BJ (cell line): ENCODE measurements at regions not wholly inside any gene's neighbourhood (a gene's known extent, or its start where the extent isn't known, plus 50 kb on each side); places are given as distances from the start of the nearest gene placed in this dataset.

ENCODE experiments used
- CTCF ChIA-PET: fragments of 350-600 bp; formaldehyde crosslinking; extraction: SDS; loops from one replicate; lab custom pipeline; 2021; ENCODE audit warnings: antibody characterized with exemption, inconsistent platforms; lab: Yijun Ruan, JAX
- POLR2A ChIA-PET: fragments of 300-600 bp; sonication (Branson Sonifier 250); formaldehyde crosslinking; extraction: SDS; loops from one replicate; lab custom pipeline; 2021; ENCODE audit warnings: antibody characterized with exemption; lab: Charles Lee
- DNase-seq: peaks from one replicate; pipeline ENCODE4 v3.0.0-alpha.2; 2011; ENCODE audit warnings: low read depth
- H3K27me3 ChIP-seq: 2 replicates; pipeline ENCODE4 v1.6.0; 2011; ENCODE audit warnings: low read length; ENCODE audit not compliant: control insufficient read depth, insufficient read depth
- H3K36me3 ChIP-seq: 2 replicates; pipeline ENCODE4 v1.5.1; 2011; ENCODE audit warnings: low read length; ENCODE audit not compliant: control insufficient read depth, insufficient read depth
- H3K4me3 ChIP-seq: 2 replicates; pipeline ENCODE4 v1.5.1; 2011; ENCODE audit warnings: low read depth, mild to moderate bottlenecking, control low read depth, low read length
- CTCF ChIP-seq: IDR thresholded peaks from 2 replicates; pipeline ENCODE4 v1.5.1; 2011; ENCODE audit warnings: low read depth, mild to moderate bottlenecking, control low read depth, inconsistent platforms, low read length, moderate library complexity; ENCODE audit not compliant: insufficient read depth

DNA sequence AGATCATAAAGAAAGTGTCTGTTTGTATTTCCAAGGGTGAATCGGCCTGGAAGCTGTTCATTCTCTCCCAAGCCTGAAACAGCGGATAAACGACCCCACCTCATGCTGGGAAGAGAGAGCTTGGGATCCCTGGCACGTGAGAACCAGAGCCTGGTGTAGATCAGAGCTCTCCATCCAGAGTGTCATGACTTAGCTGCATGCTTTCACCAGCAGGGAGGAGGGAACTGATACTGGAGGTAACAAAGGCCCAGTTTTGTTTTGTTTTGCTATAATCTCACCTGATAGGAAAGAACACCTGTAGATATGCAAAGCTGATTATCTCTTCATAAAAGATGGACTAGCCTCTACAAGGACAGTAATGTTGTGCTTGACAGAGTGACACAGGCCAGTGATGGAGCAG, 236.6 kb downstream of the POM121L12 start:
- no peak for TF ChIP-seq CTCF
- Histone ChIP-seq H3K4me3 (no peak overlapping the region), H3K27me3 (no peaks in the 10 kb centered on the region), H3K36me3 (no peaks in the 10 kb centered on the region)
- CTCF ChIA-PET: no interaction called here
- DNase-seq: no peak
- POLR2A ChIA-PET: no interaction called here

DNA sequence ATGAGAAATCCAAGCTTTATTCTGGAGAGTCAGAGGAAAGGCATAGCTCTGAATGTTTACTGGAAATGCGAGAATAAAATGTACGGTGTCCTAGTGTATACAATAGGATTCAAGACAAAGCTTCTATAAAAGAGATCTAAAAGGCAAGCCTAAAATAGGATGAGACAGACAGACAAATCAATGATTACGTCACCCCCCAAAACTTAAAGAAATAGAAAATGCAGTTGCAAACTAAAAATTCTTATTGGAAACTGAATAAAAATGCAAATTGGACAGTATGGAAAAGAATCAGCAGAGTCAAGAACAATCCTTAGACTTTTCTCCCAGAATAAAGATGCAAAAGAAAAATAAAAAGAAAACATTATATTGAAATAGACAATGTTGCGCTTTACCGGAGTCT, 245.9 kb downstream of the POM121L12 start:
- POLR2A ChIA-PET: no interaction called here
- no peak for DNase-seq
- Histone ChIP-seq H3K36me3 (no peaks in the 10 kb centered on the region), H3K27me3 (no peaks in the 10 kb centered on the region), H3K4me3 (no peak overlapping the region)
- TF ChIP-seq CTCF: no peak
- CTCF ChIA-PET: no interaction called here

- H3K4me3 ChIP-seq: no peak overlapping the region
- no peak for TF ChIP-seq CTCF
- ChIA-PET CTCF (no interaction called here), POLR2A (no interaction called here)
- H3K36me3 ChIP-seq: no peaks in the 10 kb centered on the region
- DNase-seq: no peak
- no peaks in the 10 kb centered on the region for H3K27me3 ChIP-seq
Observed at GRCh38 chr7:53292341-53292740, 256.9 kb downstream of the POM121L12 start.

DNA sequence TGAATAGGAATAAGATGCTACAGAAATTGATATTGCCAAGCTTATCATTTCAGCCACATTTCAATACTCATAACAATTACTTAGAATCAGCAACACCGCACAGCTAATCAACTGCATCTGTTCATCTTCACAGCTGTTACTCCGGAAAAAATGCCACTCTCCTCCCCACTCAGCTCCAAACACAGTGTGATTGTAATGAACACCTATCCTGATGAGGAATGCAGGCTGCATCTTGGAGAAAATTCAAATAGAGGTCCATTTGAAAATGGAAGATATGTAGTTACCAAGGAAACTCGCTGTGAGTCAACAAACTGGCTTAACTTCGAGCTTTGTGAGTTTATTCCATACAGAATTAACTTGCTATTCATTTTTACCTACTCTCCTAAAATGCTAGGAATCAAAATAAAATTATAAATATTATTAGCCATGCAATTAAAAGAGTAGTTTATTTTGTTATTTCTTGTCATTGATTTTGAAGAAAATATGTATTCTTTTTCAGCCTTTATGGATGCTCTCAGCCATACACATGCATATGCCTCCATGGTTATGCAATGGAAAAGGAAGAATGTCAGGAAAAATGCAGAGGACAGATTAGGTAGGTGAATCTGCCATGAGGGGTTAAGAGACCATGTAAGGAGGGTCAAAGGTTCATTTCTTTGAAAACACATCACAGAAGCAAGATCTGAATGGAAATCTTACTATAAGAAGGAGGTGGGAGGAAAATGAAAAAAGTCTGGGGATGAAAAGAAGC, 267.2 kb downstream of the POM121L12 start:
- no peaks in the 10 kb centered on the region for H3K27me3 ChIP-seq
- H3K4me3 ChIP-seq: no peak overlapping the region
- POLR2A ChIA-PET: no interaction called here
- CTCF ChIA-PET: no interaction called here
- no peak for TF ChIP-seq CTCF
- H3K36me3 ChIP-seq: no peaks in the 10 kb centered on the region
- DNase-seq: no peak

DNA sequence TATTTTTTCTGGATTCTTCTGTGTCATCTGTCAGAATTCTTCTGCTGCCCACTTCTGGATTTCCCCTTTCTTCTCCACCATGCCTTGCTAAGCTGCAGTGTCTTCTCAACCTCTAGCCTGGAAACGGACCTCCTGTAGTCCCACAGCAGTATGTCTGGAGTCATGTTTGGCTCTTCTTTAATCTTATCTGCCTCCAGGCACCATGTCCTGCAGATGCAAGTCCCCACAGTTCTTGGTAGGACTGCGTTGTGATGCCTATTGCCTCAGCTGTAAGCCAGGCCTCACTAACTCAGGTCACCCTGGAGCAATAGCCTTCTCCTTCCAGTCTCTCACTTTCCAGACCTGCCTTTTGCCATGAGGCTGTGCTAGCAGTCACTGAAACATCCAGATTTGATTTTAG, 268.3 kb downstream of the POM121L12 start:
- no peak for DNase-seq
- H3K27me3 ChIP-seq: no peaks in the 10 kb centered on the region
- TF ChIP-seq CTCF: no peak
- no peaks in the 10 kb centered on the region for H3K36me3 ChIP-seq
- CTCF ChIA-PET: no interaction called here
- POLR2A ChIA-PET: no interaction called here
- H3K4me3 ChIP-seq: no peak overlapping the region
